Bronchial epithelial cell (primary cell): ENCODE measurements at regions not wholly inside any gene's neighbourhood (a gene's known extent, or its start where the extent isn't known, plus 50 kb on each side); places are given as distances from the start of the nearest gene placed in this dataset.

ENCODE experiments used
- DNase-seq: peaks from one replicate; pipeline ENCODE4 v3.0.0-alpha.2; 2010; ENCODE audit warnings: low read depth
- FAIRE-seq: peaks from 2 replicates; lab custom pipeline; 2011; peaks lifted over from hg19 to GRCh38; lab: Jason Lieb, UNC
- H3K27me3 ChIP-seq: 2 replicates; pipeline ENCODE4 v1.5.1; 2011; ENCODE audit warnings: low read length; ENCODE audit not compliant: control insufficient read depth, insufficient read depth
- H3K36me3 ChIP-seq: 2 replicates; pipeline ENCODE4 v1.5.1; 2011; ENCODE audit warnings: low read length; ENCODE audit not compliant: control insufficient read depth, insufficient read depth
- H3K4me3 ChIP-seq: 2 replicates; pipeline ENCODE4 v1.5.1; 2011; ENCODE audit warnings: mild to moderate bottlenecking, low read depth, low read length, control low read depth
- CTCF ChIP-seq: IDR thresholded peaks from 2 replicates; pipeline ENCODE4 v1.5.1; 2011; ENCODE audit warnings: mild to moderate bottlenecking, moderate library complexity, low read length, control low read depth, inconsistent platforms; ENCODE audit not compliant: insufficient read depth, severe bottlenecking

GRCh38 chr16:51870296-51870854 is 676.6 kb downstream of the TOX3 start:
- no peaks in the 10 kb centered on the region for H3K27me3 ChIP-seq
- H3K4me3 ChIP-seq: no peak overlapping the region
- DNase-seq (no peak), FAIRE-seq (no peak)
- no peaks in the 10 kb centered on the region for H3K36me3 ChIP-seq
- no peak for TF ChIP-seq CTCF

- no peak for TF ChIP-seq CTCF
- no peaks in the 10 kb centered on the region for H3K27me3 ChIP-seq
- no peak overlapping the region for H3K4me3 ChIP-seq
- H3K36me3 ChIP-seq: no peaks in the 10 kb centered on the region
- no peak for DNase-seq
- FAIRE-seq: no peak
These were observed 677.8 kb downstream of the TOX3 start for GRCh38 chr16:51869176-51869575.

GRCh38 chr16:51868631-51869030 is 678.3 kb downstream of the TOX3 start:
- Histone ChIP-seq H3K27me3 (no peaks in the 10 kb centered on the region), H3K36me3 (no peaks in the 10 kb centered on the region), H3K4me3 (no peak overlapping the region)
- DNase-seq (peak; percentile 50), FAIRE-seq (no peak)
- TF ChIP-seq CTCF: no peak

- DNase-seq (no peak), FAIRE-seq (no peak)
- Histone ChIP-seq H3K4me3 (no peak overlapping the region), H3K36me3 (no peaks in the 10 kb centered on the region), H3K27me3 (no peaks in the 10 kb centered on the region)
- no peak for TF ChIP-seq CTCF
These were observed 679.4 kb downstream of the TOX3 start for GRCh38 chr16:51867386-51868065.

- Histone ChIP-seq H3K36me3 (no peaks in the 10 kb centered on the region), H3K27me3 (no peaks in the 10 kb centered on the region), H3K4me3 (no peak overlapping the region)
- TF ChIP-seq CTCF: no peak
- DNase-seq: no peak
- no peak for FAIRE-seq
These were observed 682.4 kb downstream of the TOX3 start for GRCh38 chr16:51864575-51864974.
